ENCODE measurements at regions not wholly inside any gene's neighbourhood (a gene's known extent, or its start where the extent isn't known, plus 50 kb on each side); places are given as distances from the start of the nearest gene placed in this dataset.

GRCh38 chr12:83805873-83806272 lies 1106.7 kb downstream of the SLC6A15 start:
- H3K9me2 ChIP-seq (replicated peaks; ENCODE audit: insufficient read depth, low read length), result no peaks in the 10 kb centered on the region
- no peak overlapping the region for H3K27ac ChIP-seq (ENCODE audit: low read length)
- no peak for DNase-seq
- H3K4me3 ChIP-seq (ENCODE audit: low read length), result no peak overlapping the region
- no peaks in the 10 kb centered on the region for H3K36me3 ChIP-seq (ENCODE audit: insufficient read depth, low read length)
- H3K79me2 ChIP-seq (ENCODE audit: low read length), result no peaks in the 10 kb centered on the region
- no peaks in the 10 kb centered on the region for H3K27me3 ChIP-seq (ENCODE audit: low read length)
- H2AFZ ChIP-seq (ENCODE audit: low read length), result no peak overlapping the region
- H3K4me2 ChIP-seq (ENCODE audit: low read depth, low read length, poor library complexity, severe bottlenecking), result no peak overlapping the region
- H4K20me1 ChIP-seq (ENCODE audit: insufficient read depth, low read depth, low read length), result no peaks in the 10 kb centered on the region
- no peaks in the 10 kb centered on the region for H3K4me1 ChIP-seq (ENCODE audit: low read length)
- H3K9ac ChIP-seq (ENCODE audit: low read length), result no peak overlapping the region
- peaks cover 19% of the 10 kb centered on the region; the same call in 1 of the 2 replicates for H3K9me3 ChIP-seq (ENCODE audit: low read length)

- Histone ChIP-seq H3K9me3 (ENCODE audit: low read length) (peaks cover 19% of the 10 kb centered on the region; the same call in 1 of the 2 replicates), H3K4me2 (ENCODE audit: low read depth, low read length, poor library complexity, severe bottlenecking) (no peak overlapping the region), H2AFZ (ENCODE audit: low read length) (no peak overlapping the region), H3K27ac (ENCODE audit: low read length) (no peak overlapping the region), H3K4me3 (ENCODE audit: low read length) (no peak overlapping the region), H3K79me2 (ENCODE audit: low read length) (no peaks in the 10 kb centered on the region), H3K9ac (ENCODE audit: low read length) (no peak overlapping the region), H4K20me1 (ENCODE audit: insufficient read depth, low read depth, low read length) (no peaks in the 10 kb centered on the region), H3K4me1 (ENCODE audit: low read length) (no peaks in the 10 kb centered on the region), H3K27me3 (ENCODE audit: low read length) (no peaks in the 10 kb centered on the region), H3K9me2 (replicated peaks; ENCODE audit: insufficient read depth, low read length) (no peaks in the 10 kb centered on the region), H3K36me3 (ENCODE audit: insufficient read depth, low read length) (no peaks in the 10 kb centered on the region)
- DNase-seq, result no peak
Observed at GRCh38 chr12:83805156-83805772, 1107.3 kb downstream of the SLC6A15 start.

GRCh38 chr12:83801972-83802371 lies 1110.6 kb downstream of the SLC6A15 start:
- Histone ChIP-seq H3K27ac (ENCODE audit: low read length) (no peak overlapping the region), H3K9me3 (ENCODE audit: low read length) (peaks cover 11% of the 10 kb centered on the region; the same call in 1 of the 2 replicates), H3K27me3 (ENCODE audit: low read length) (no peaks in the 10 kb centered on the region), H4K20me1 (ENCODE audit: insufficient read depth, low read depth, low read length) (no peaks in the 10 kb centered on the region), H3K9me2 (replicated peaks; ENCODE audit: insufficient read depth, low read length) (no peaks in the 10 kb centered on the region), H3K4me1 (ENCODE audit: low read length) (no peaks in the 10 kb centered on the region), H3K36me3 (ENCODE audit: insufficient read depth, low read length) (no peaks in the 10 kb centered on the region), H3K9ac (ENCODE audit: low read length) (no peak overlapping the region), H3K4me2 (ENCODE audit: low read depth, low read length, poor library complexity, severe bottlenecking) (no peak overlapping the region), H3K4me3 (ENCODE audit: low read length) (no peak overlapping the region), H2AFZ (ENCODE audit: low read length) (no peak overlapping the region), H3K79me2 (ENCODE audit: low read length) (no peaks in the 10 kb centered on the region)
- no peak for DNase-seq

GRCh38 chr12:83800022-83800421 lies 1112.6 kb downstream of the SLC6A15 start:
- H3K4me1 ChIP-seq (ENCODE audit: low read length), result no peaks in the 10 kb centered on the region
- H2AFZ ChIP-seq (ENCODE audit: low read length), result no peak overlapping the region
- no peak for DNase-seq
- no peaks in the 10 kb centered on the region for H3K79me2 ChIP-seq (ENCODE audit: low read length)
- peaks cover 6% of the 10 kb centered on the region; the same call in 1 of the 2 replicates for H3K9me3 ChIP-seq (ENCODE audit: low read length)
- H3K36me3 ChIP-seq (ENCODE audit: insufficient read depth, low read length), result no peaks in the 10 kb centered on the region
- H4K20me1 ChIP-seq (ENCODE audit: insufficient read depth, low read depth, low read length), result no peaks in the 10 kb centered on the region
- no peaks in the 10 kb centered on the region for H3K27me3 ChIP-seq (ENCODE audit: low read length)
- no peak overlapping the region for H3K9ac ChIP-seq (ENCODE audit: low read length)
- no peaks in the 10 kb centered on the region for H3K9me2 ChIP-seq (replicated peaks; ENCODE audit: insufficient read depth, low read length)
- H3K4me3 ChIP-seq (ENCODE audit: low read length), result no peak overlapping the region
- H3K27ac ChIP-seq (ENCODE audit: low read length), result no peak overlapping the region
- H3K4me2 ChIP-seq (ENCODE audit: low read depth, low read length, poor library complexity, severe bottlenecking), result no peak overlapping the region

- H3K9me3 ChIP-seq (ENCODE audit: low read length), result peaks cover 2% of the 10 kb centered on the region; the same call in 1 of the 2 replicates
- no peaks in the 10 kb centered on the region for H3K27me3 ChIP-seq (ENCODE audit: low read length)
- H3K4me1 ChIP-seq (ENCODE audit: low read length), result no peaks in the 10 kb centered on the region
- no peak for DNase-seq
- no peak overlapping the region for H2AFZ ChIP-seq (ENCODE audit: low read length)
- H3K79me2 ChIP-seq (ENCODE audit: low read length), result no peaks in the 10 kb centered on the region
- H3K4me2 ChIP-seq (ENCODE audit: low read depth, low read length, poor library complexity, severe bottlenecking), result no peak overlapping the region
- H3K27ac ChIP-seq (ENCODE audit: low read length), result no peak overlapping the region
- H3K4me3 ChIP-seq (ENCODE audit: low read length), result no peak overlapping the region
- no peaks in the 10 kb centered on the region for H3K9me2 ChIP-seq (replicated peaks; ENCODE audit: insufficient read depth, low read length)
- no peaks in the 10 kb centered on the region for H4K20me1 ChIP-seq (ENCODE audit: insufficient read depth, low read depth, low read length)
- H3K9ac ChIP-seq (ENCODE audit: low read length), result no peak overlapping the region
- no peaks in the 10 kb centered on the region for H3K36me3 ChIP-seq (ENCODE audit: insufficient read depth, low read length)
Observed at GRCh38 chr12:83796531-83796930, 1109.8 kb downstream of the TMTC2 start.

- no peak for DNase-seq
- no peaks in the 10 kb centered on the region for H3K9me2 ChIP-seq (replicated peaks; ENCODE audit: insufficient read depth, low read length)
- no peaks in the 10 kb centered on the region for H3K79me2 ChIP-seq (ENCODE audit: low read length)
- H3K27ac ChIP-seq (ENCODE audit: low read length), result no peak overlapping the region
- H3K4me1 ChIP-seq (ENCODE audit: low read length), result no peaks in the 10 kb centered on the region
- no peak overlapping the region for H3K4me2 ChIP-seq (ENCODE audit: low read depth, low read length, poor library complexity, severe bottlenecking)
- H2AFZ ChIP-seq (ENCODE audit: low read length), result no peak overlapping the region
- no peak overlapping the region for H3K9ac ChIP-seq (ENCODE audit: low read length)
- no peaks in the 10 kb centered on the region for H3K36me3 ChIP-seq (ENCODE audit: insufficient read depth, low read length)
- H3K27me3 ChIP-seq (ENCODE audit: low read length), result no peaks in the 10 kb centered on the region
- peaks cover 8% of the 10 kb centered on the region; the same call in 1 of the 2 replicates for H3K9me3 ChIP-seq (ENCODE audit: low read length)
- H4K20me1 ChIP-seq (ENCODE audit: insufficient read depth, low read depth, low read length), result no peaks in the 10 kb centered on the region
- H3K4me3 ChIP-seq (ENCODE audit: low read length), result no peak overlapping the region
Observed at GRCh38 chr12:83793616-83794015, 1106.9 kb downstream of the TMTC2 start.

- no peak overlapping the region for H2AFZ ChIP-seq (ENCODE audit: low read length)
- no peak overlapping the region for H3K9ac ChIP-seq (ENCODE audit: low read length)
- no peaks in the 10 kb centered on the region for H3K36me3 ChIP-seq (ENCODE audit: insufficient read depth, low read length)
- H3K9me3 ChIP-seq (ENCODE audit: low read length), result peaks cover 3% of the 10 kb centered on the region
- H3K9me2 ChIP-seq (replicated peaks; ENCODE audit: insufficient read depth, low read length), result no peaks in the 10 kb centered on the region
- no peak overlapping the region for H3K4me3 ChIP-seq (ENCODE audit: low read length)
- no peak overlapping the region for H3K4me2 ChIP-seq (ENCODE audit: low read depth, low read length, poor library complexity, severe bottlenecking)
- no peak for DNase-seq
- no peaks in the 10 kb centered on the region for H3K27me3 ChIP-seq (ENCODE audit: low read length)
- no peak overlapping the region for H3K27ac ChIP-seq (ENCODE audit: low read length)
- no peaks in the 10 kb centered on the region for H4K20me1 ChIP-seq (ENCODE audit: insufficient read depth, low read depth, low read length)
- no peaks in the 10 kb centered on the region for H3K4me1 ChIP-seq (ENCODE audit: low read length)
- no peaks in the 10 kb centered on the region for H3K79me2 ChIP-seq (ENCODE audit: low read length)
Observed at GRCh38 chr12:83784298-83784890, 1097.7 kb downstream of the TMTC2 start.

- Histone ChIP-seq H3K79me2 (ENCODE audit: low read length) (no peaks in the 10 kb centered on the region), H3K9ac (ENCODE audit: low read length) (no peak overlapping the region), H3K4me3 (ENCODE audit: low read length) (no peak overlapping the region), H3K4me2 (ENCODE audit: low read depth, low read length, poor library complexity, severe bottlenecking) (no peak overlapping the region), H3K27ac (ENCODE audit: low read length) (no peak overlapping the region), H3K36me3 (ENCODE audit: insufficient read depth, low read length) (no peaks in the 10 kb centered on the region), H3K9me2 (replicated peaks; ENCODE audit: insufficient read depth, low read length) (no peaks in the 10 kb centered on the region), H3K9me3 (ENCODE audit: low read length) (peaks cover 18% of the 10 kb centered on the region), H3K4me1 (ENCODE audit: low read length) (no peaks in the 10 kb centered on the region), H3K27me3 (ENCODE audit: low read length) (no peaks in the 10 kb centered on the region), H4K20me1 (ENCODE audit: insufficient read depth, low read depth, low read length) (no peaks in the 10 kb centered on the region), H2AFZ (ENCODE audit: low read length) (no peak overlapping the region)
- no peak for DNase-seq
Observed at GRCh38 chr12:83779526-83779925, 1092.8 kb downstream of the TMTC2 start.
